ENCODE measurements at regions not wholly inside any gene's neighbourhood (a gene's known extent, or its start where the extent isn't known, plus 50 kb on each side); places are given as distances from the start of the nearest gene placed in this dataset.

GRCh38 chr2:2663401-2664036, 332.4 kb upstream of the MYT1L start:
- H3K36me3 Mint-ChIP-seq = no peaks in the 10 kb centered on the region
- no peaks in the 10 kb centered on the region for H3K4me1 Mint-ChIP-seq (ENCODE audit: low read depth)
- intact Hi-C loops (cut with micrococcal nuclease) = no loop called here
- peaks cover 8% of the 10 kb centered on the region for H3K9me3 Mint-ChIP-seq
- H3K27me3 Mint-ChIP-seq = no peaks in the 10 kb centered on the region
- DNase-seq = no peak
- CTCF ChIA-PET = no interaction called here
- no peak overlapping the region for H3K27ac Mint-ChIP-seq
- POLR2A ChIA-PET = no interaction called here
- H3K4me3 Mint-ChIP-seq = no peak overlapping the region

GRCh38 chr2:2662847-2663356, 331.8 kb upstream of the MYT1L start:
- H3K27me3 Mint-ChIP-seq = no peaks in the 10 kb centered on the region
- H3K4me1 Mint-ChIP-seq (ENCODE audit: low read depth) = no peaks in the 10 kb centered on the region
- peaks cover 13% of the 10 kb centered on the region for H3K9me3 Mint-ChIP-seq
- H3K36me3 Mint-ChIP-seq = no peaks in the 10 kb centered on the region
- ChIA-PET CTCF (no interaction called here), POLR2A (no interaction called here)
- intact Hi-C loops (cut with micrococcal nuclease) = no loop called here
- H3K27ac Mint-ChIP-seq = no peak overlapping the region
- H3K4me3 Mint-ChIP-seq = no peak overlapping the region
- DNase-seq = no peak

- no peak for DNase-seq
- H3K4me1 Mint-ChIP-seq (ENCODE audit: low read depth) = no peaks in the 10 kb centered on the region
- peaks cover 13% of the 10 kb centered on the region for H3K9me3 Mint-ChIP-seq
- CTCF ChIA-PET = no interaction called here
- no peak overlapping the region for H3K27ac Mint-ChIP-seq
- intact Hi-C loops (cut with micrococcal nuclease) = no loop called here
- no peaks in the 10 kb centered on the region for H3K36me3 Mint-ChIP-seq
- POLR2A ChIA-PET = no interaction called here
- H3K4me3 Mint-ChIP-seq = no peak overlapping the region
- no peaks in the 10 kb centered on the region for H3K27me3 Mint-ChIP-seq
Observed at GRCh38 chr2:2662037-2662846, 331.2 kb upstream of the MYT1L start.

GRCh38 chr2:2660789-2661355, 329.8 kb upstream of the MYT1L start:
- ChIA-PET POLR2A (no interaction called here), CTCF (no interaction called here)
- peaks cover 13% of the 10 kb centered on the region for H3K9me3 Mint-ChIP-seq
- no peaks in the 10 kb centered on the region for H3K36me3 Mint-ChIP-seq
- intact Hi-C loops (cut with micrococcal nuclease) = no loop called here
- DNase-seq = no peak
- no peak overlapping the region for H3K4me3 Mint-ChIP-seq
- no peaks in the 10 kb centered on the region for H3K4me1 Mint-ChIP-seq (ENCODE audit: low read depth)
- no peaks in the 10 kb centered on the region for H3K27me3 Mint-ChIP-seq
- H3K27ac Mint-ChIP-seq = no peak overlapping the region

- intact Hi-C loops (cut with micrococcal nuclease) = no loop called here
- H3K36me3 Mint-ChIP-seq = no peaks in the 10 kb centered on the region
- CTCF ChIA-PET = no interaction called here
- peaks cover 13% of the 10 kb centered on the region for H3K9me3 Mint-ChIP-seq
- H3K4me1 Mint-ChIP-seq (ENCODE audit: low read depth) = no peaks in the 10 kb centered on the region
- no peaks in the 10 kb centered on the region for H3K27me3 Mint-ChIP-seq
- POLR2A ChIA-PET = no interaction called here
- no peak for DNase-seq
- H3K4me3 Mint-ChIP-seq = no peak overlapping the region
- no peak overlapping the region for H3K27ac Mint-ChIP-seq
Observed at GRCh38 chr2:2657121-2657962, 326.3 kb upstream of the MYT1L start.

GRCh38 chr2:2656115-2657011, 325.3 kb upstream of the MYT1L start:
- POLR2A ChIA-PET = no interaction called here
- H3K9me3 Mint-ChIP-seq = peaks cover 13% of the 10 kb centered on the region
- H3K4me3 Mint-ChIP-seq = no peak overlapping the region
- CTCF ChIA-PET = no interaction called here
- no peak overlapping the region for H3K27ac Mint-ChIP-seq
- no peaks in the 10 kb centered on the region for H3K36me3 Mint-ChIP-seq
- DNase-seq = no peak
- intact Hi-C loops (cut with micrococcal nuclease) = no loop called here
- H3K27me3 Mint-ChIP-seq = no peaks in the 10 kb centered on the region
- H3K4me1 Mint-ChIP-seq (ENCODE audit: low read depth) = no peaks in the 10 kb centered on the region

GRCh38 chr2:2655453-2656114, 324.5 kb upstream of the MYT1L start:
- Mint-ChIP-seq H3K27me3 (no peaks in the 10 kb centered on the region), H3K9me3 (peaks cover 12% of the 10 kb centered on the region), H3K36me3 (no peaks in the 10 kb centered on the region), H3K27ac (no peak overlapping the region), H3K4me3 (no peak overlapping the region), H3K4me1 (ENCODE audit: low read depth) (no peaks in the 10 kb centered on the region)
- intact Hi-C loops (cut with micrococcal nuclease) = no loop called here
- no peak for DNase-seq
- POLR2A ChIA-PET = no interaction called here
- CTCF ChIA-PET = interaction anchor here (1.0 kb wide), 1 partner anchor 184 kb away, joined by 3 read pairs; no protein-coding TSS in a partner anchor

GRCh38 chr2:2653231-2653630, 322.2 kb upstream of the MYT1L start:
- no peak overlapping the region for H3K4me3 Mint-ChIP-seq

GRCh38 chr2:2650608-2651375, 319.7 kb upstream of the MYT1L start:
- CTCF ChIA-PET = no interaction called here
- intact Hi-C loops (cut with micrococcal nuclease) = no loop called here
- H3K27ac Mint-ChIP-seq = no peak overlapping the region
- H3K36me3 Mint-ChIP-seq = no peaks in the 10 kb centered on the region
- H3K9me3 Mint-ChIP-seq = no peaks in the 10 kb centered on the region
- no peak overlapping the region for H3K4me3 Mint-ChIP-seq
- DNase-seq = no peak
- peaks cover 20% of the 10 kb centered on the region for H3K4me1 Mint-ChIP-seq (ENCODE audit: low read depth)
- POLR2A ChIA-PET = no interaction called here
- H3K27me3 Mint-ChIP-seq = no peaks in the 10 kb centered on the region

More at GRCh38 chr2:2653231-2653630, 322.2 kb upstream of the MYT1L start:
- no peak for DNase-seq
- intact Hi-C loops (cut with micrococcal nuclease) = no loop called here
- CTCF ChIA-PET = no interaction called here
- no peaks in the 10 kb centered on the region for H3K36me3 Mint-ChIP-seq
- H3K9me3 Mint-ChIP-seq = peaks cover 2% of the 10 kb centered on the region
- POLR2A ChIA-PET = no interaction called here
- no peak overlapping the region for H3K27ac Mint-ChIP-seq
- peaks cover under 1% of the 10 kb centered on the region for H3K4me1 Mint-ChIP-seq (ENCODE audit: low read depth)
- no peaks in the 10 kb centered on the region for H3K27me3 Mint-ChIP-seq

GRCh38 chr2:2649109-2650072, 318.3 kb upstream of the MYT1L start:
- Mint-ChIP-seq H3K4me1 (ENCODE audit: low read depth) (peaks cover 20% of the 10 kb centered on the region), H3K4me3 (no peak overlapping the region), H3K36me3 (no peaks in the 10 kb centered on the region), H3K9me3 (no peaks in the 10 kb centered on the region), H3K27ac (no peak overlapping the region), H3K27me3 (no peaks in the 10 kb centered on the region)
- intact Hi-C loops (cut with micrococcal nuclease) = no loop called here
- ChIA-PET CTCF (no interaction called here), POLR2A (no interaction called here)
- DNase-seq = no peak

All from activated CD4-positive, alpha-beta memory T cell treated with anti-CD3 and anti-CD28 coated beads for 36 hours (primary cell).